Heart left ventricle (tissue), 16 donors: ENCODE measurements at regions not wholly inside any gene's neighbourhood (a gene's known extent, or its start where the extent isn't known, plus 50 kb on each side); places are given as distances from the start of the nearest gene placed in this dataset.

Experiments
- ATAC-seq, 4 donors: fragments of 200-7000 bp; cut with Tn5 transposase; one replicate each; pipeline ENCODE4 v1.9.1; 2020 to 2022; ENCODE audit warnings: moderate library complexity in 4 of 4, mild to moderate bottlenecking in 3 of 4, moderate number of reproducible peaks in 1 of 4
- DNase-seq, 5 donors: peaks; one replicate each; pipeline ENCODE4 v3.0.0-alpha.2; 2020
- H3K27ac ChIP-seq, 12 donors: fragments of 200-600 bp; sonication (generic) in 4 of 12; one replicate each; pipeline versions ENCODE4 v1.5.0 to v1.8.0; 2016 to 2022; ENCODE audit warnings: mild to moderate bottlenecking in 2 of 12
- H3K27me3 ChIP-seq, 9 donors: fragments of 200-600 bp; sonication (generic) in 2 of 9; one replicate each; pipeline versions ENCODE4 v1.5.1 to v1.8.0; 2016 to 2022; ENCODE audit warnings: mild to moderate bottlenecking in 3 of 9
- H3K36me3 ChIP-seq, 9 donors: fragments of 200-600 bp; sonication (generic) in 2 of 9; one replicate each; pipeline versions ENCODE4 v1.5.0 to v1.8.0; 2018 to 2022; ENCODE audit warnings: mild to moderate bottlenecking in 2 of 9
- H3K4me1 ChIP-seq, 12 donors: fragments of 200-600 bp; sonication (generic) in 4 of 12; one replicate each; pipeline versions ENCODE4 v1.5.0 to v1.8.0; 2016 to 2022; ENCODE audit warnings: mild to moderate bottlenecking in 3 of 12
- H3K4me3 ChIP-seq, 12 donors: fragments of 200-600 bp; sonication (generic) in 4 of 12; one replicate each; pipeline versions ENCODE4 v1.5.0 to v1.8.0; 2017 to 2022; ENCODE audit warnings: mild to moderate bottlenecking in 9 of 12, moderate library complexity in 4 of 12
- H3K9me3 ChIP-seq, 12 donors: fragments of 200-600 bp; sonication (generic) in 4 of 12; one replicate each; pipeline versions ENCODE4 v1.5.0 to v1.8.0; 2016 to 2022; ENCODE audit warnings: mild to moderate bottlenecking in 1 of 12
- CTCF ChIP-seq, 12 donors: fragments of 200-600 bp; sonication (generic) in 4 of 12; IDR thresholded peaks; one replicate each; pipeline versions ENCODE4 v1.5.0 to v1.8.0; 2018 to 2022; ENCODE audit warnings: antibody characterized with exemption in 12 of 12, mild to moderate bottlenecking in 5 of 12
- POLR2A ChIP-seq, 2 donors: fragments of 450-650 bp; IDR thresholded peaks; one replicate each; pipeline ENCODE4 v1.6.1; 2017; ENCODE audit warnings: antibody characterized with exemption in 2 of 2, mild to moderate bottlenecking in 2 of 2, moderate library complexity in 2 of 2
- WGBS, 4 donors: extraction: QIAGEN DNeasy Blood & Tissue Kit in 2 of 4; methylation state at CpG; one replicate each; pipeline versions ENCODE4 v1.1.5 to v1.1.7; 2013 to 2018; 5-methylcytosine and 5-hydroxymethylcytosine counted together
- intact Hi-C, 10 donors: fragments of 100-400 bp; cut with DNase I; formaldehyde crosslinking; loops; one replicate each; pipeline versions ENCODE4 v1.11.1 to v1.14.2; 2022
- donor health status: ischemic (EF 13 %, LVEDD 7.1; RV severe dilation, severe dysfunction).
- donor health status: healthy with polysubstance abuse.
- donor health status: DM: no; HTN: yes; CAD: no.
- donor health status: DM: no; HTN: no; CAD: no.
- donor health status: ischemic (EF 25% LVEDD 6.9; RV normal size, moderate dysfunction).
- donor health status: ischemic (EF 25% LVEDD 5.7; RV mildly dilated, moderate dysfunction).
- donor health status: healthy.
- donor health status: DM: yes; HTN: yes; CAD: no.
- donor health status: ischemic (EF 35%, LVEDD 5.7; RV mildly dilated, moderate dysfunction).
- donor health status: nonischemic (EF 11% LVEDD 7.7; RV severe dilation, severe dysfunction).
- donor health status: DM: yes; HTN: yes; CAD: no.
- donor health status: PGD.
- donor health status: ischemic (EF 29% LVEDD 5.4; RV normal size, mild dysfunction).
- donor health status: nonischemic (EF 23%, LVEDD 6.1; RV moderate dilation, normal function).

- 91 to 96% (median 92%) methylated on average over 3 of the region's 3 CpGs for WGBS, 4 donors
- DNase-seq (no peak), ATAC-seq (no peak)
- Histone ChIP-seq H3K9me3 (no peaks in the 10 kb centered on the region), H3K27me3 (peaks cover 0 to 2% (median 0%) of the 10 kb centered on the region in 9 donors), H3K4me3 (no peak overlapping the region), H3K36me3 (no peaks in the 10 kb centered on the region), H3K4me1 (no peaks in the 10 kb centered on the region), H3K27ac (no peak overlapping the region)
- intact Hi-C loops = no loop called here
- no peak for TF ChIP-seq CTCF (IDR thresholded peaks at IDR 0.05)
Observed at GRCh38 chr5:67476531-67476930, 279.9 kb upstream of the CD180 start.

GRCh38 chr5:67475489-67475888 lies 278.9 kb upstream of the CD180 start:
- TF ChIP-seq CTCF (IDR thresholded peaks at IDR 0.05) (no peak), POLR2A (IDR thresholded peaks at IDR 0.05) (no peak)
- H3K4me1 ChIP-seq = no peaks in the 10 kb centered on the region
- 90 to 94% (median 92%) methylated on average over 6 of the region's 6 CpGs for WGBS, 4 donors
- H3K4me3 ChIP-seq = no peak overlapping the region
- intact Hi-C loops = no loop called here
- H3K9me3 ChIP-seq = peaks cover 0 to 6% (median 0%) of the 10 kb centered on the region in 12 donors
- no peak overlapping the region for H3K27ac ChIP-seq
- H3K27me3 ChIP-seq = peaks cover 0 to 2% (median 0%) of the 10 kb centered on the region in 9 donors
- no peaks in the 10 kb centered on the region for H3K36me3 ChIP-seq
- DNase-seq (no peak), ATAC-seq (no peak)

- ATAC-seq = no peak
- Histone ChIP-seq H3K4me3 (no peak overlapping the region), H3K27me3 (peaks cover 0 to 2% (median 0%) of the 10 kb centered on the region in 9 donors)
Observed at GRCh38 chr5:67474597-67475238, 278.1 kb upstream of the CD180 start.

GRCh38 chr5:67467110-67467509 lies 270.5 kb upstream of the CD180 start:
- WGBS, 4 donors = 67 to 89% (median 82%) methylated on average over 1 of the region's 1 CpG
- ATAC-seq = no peak
- H3K4me1 ChIP-seq = no peaks in the 10 kb centered on the region
- H3K27ac ChIP-seq = no peak overlapping the region
- no peak overlapping the region for H3K4me3 ChIP-seq
- intact Hi-C loops = no loop called here
- H3K36me3 ChIP-seq = no peaks in the 10 kb centered on the region
- no peak for TF ChIP-seq POLR2A (IDR thresholded peaks at IDR 0.05)
- TF ChIP-seq CTCF (IDR thresholded peaks at IDR 0.05) = no peak
- no peaks in the 10 kb centered on the region for H3K27me3 ChIP-seq
- H3K9me3 ChIP-seq = peaks cover 0 to 6% (median 0%) of the 10 kb centered on the region in 12 donors
- no peak for DNase-seq

More at GRCh38 chr5:67474597-67475238, 278.1 kb upstream of the CD180 start:
- H3K4me1 ChIP-seq = no peaks in the 10 kb centered on the region
- H3K9me3 ChIP-seq = peaks cover 0 to 6% (median 0%) of the 10 kb centered on the region in 12 donors
- TF ChIP-seq POLR2A (IDR thresholded peaks at IDR 0.05) (no peak), CTCF (IDR thresholded peaks at IDR 0.05) (no peak)
- intact Hi-C loops = no loop called here
- no peak for DNase-seq
- WGBS, 4 donors = 81 to 91% (median 88%) methylated on average over 8 of the region's 8 CpGs
- no peak overlapping the region for H3K27ac ChIP-seq
- H3K36me3 ChIP-seq = no peaks in the 10 kb centered on the region
